Islet precursor cell (in vitro differentiated cells): ENCODE measurements at regions not wholly inside any gene's neighbourhood (a gene's known extent, or its start where the extent isn't known, plus 50 kb on each side); places are given as distances from the start of the nearest gene placed in this dataset.
"Not testable (repeated sequence)": the region's sequence is repeated elsewhere in the genome, so short reads cannot be mapped to it uniquely, and the experiment has no call there.

ENCODE experiments used
- DNase-seq: peaks from one replicate; pipeline ENCODE4 v3.0.0-alpha.2; 2018

DNA sequence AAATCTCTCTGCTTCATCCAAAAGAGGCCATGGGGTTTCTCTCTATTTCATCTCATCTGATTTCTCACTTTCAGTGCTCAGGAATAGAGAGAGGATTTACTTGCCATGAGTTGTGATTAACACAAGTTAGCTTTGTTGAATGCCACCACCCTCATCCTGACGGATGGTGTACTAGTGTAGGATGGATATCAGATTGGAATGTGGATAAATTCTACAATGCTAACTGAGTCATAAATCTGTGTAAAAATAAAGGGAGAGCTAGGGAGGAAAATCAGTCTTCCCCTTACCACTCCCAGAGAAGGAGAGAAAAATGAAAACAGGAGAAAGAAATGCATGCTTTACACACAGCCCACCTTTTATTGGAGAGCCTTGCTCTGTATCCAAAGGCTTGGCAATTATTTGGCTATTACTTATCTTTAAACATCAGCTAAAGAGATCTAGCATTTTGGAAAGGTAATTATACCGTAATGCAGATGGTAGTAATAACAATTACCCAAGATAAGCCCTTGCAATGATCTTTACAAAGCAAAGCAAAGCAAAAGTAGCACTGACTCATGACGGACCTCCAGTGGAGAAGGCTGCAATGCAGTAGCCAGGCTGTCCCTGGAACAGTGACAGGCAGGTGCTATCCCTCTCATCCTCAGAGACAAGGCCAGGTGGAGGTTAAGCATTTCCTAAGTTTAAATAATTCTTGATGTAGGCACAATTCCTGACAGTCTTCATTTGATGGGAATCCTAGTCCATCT, 306.3 kb upstream of the PPARGC1A start:
- DNase-seq = no peak

- no peak for DNase-seq
These were observed 302.3 kb upstream of the PPARGC1A start for GRCh38 chr4:24192018-24192641.

GRCh38 chr4:24190761-24191695, 301.2 kb upstream of the PPARGC1A start:
- DNase-seq = no peak

DNA sequence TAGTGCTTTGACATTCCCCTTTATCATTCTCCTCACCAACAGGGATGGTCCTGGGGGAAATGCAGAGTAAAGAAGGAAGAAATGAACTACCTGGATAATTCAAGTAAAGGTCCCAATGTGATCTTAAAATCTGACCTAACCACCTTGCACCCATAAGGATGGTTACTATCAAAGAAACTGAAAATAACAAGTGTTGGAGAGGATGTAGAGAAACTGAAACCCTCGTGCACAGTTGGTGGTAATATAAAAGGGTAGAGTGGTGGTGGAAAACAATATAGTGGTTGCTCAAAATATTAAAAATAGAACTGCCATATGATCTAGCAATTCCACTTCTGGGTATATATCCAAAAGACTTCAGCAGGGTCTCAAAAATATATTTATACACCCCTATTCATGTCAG, 298.6 kb upstream of the PPARGC1A start:
- no peak for DNase-seq

DNA sequence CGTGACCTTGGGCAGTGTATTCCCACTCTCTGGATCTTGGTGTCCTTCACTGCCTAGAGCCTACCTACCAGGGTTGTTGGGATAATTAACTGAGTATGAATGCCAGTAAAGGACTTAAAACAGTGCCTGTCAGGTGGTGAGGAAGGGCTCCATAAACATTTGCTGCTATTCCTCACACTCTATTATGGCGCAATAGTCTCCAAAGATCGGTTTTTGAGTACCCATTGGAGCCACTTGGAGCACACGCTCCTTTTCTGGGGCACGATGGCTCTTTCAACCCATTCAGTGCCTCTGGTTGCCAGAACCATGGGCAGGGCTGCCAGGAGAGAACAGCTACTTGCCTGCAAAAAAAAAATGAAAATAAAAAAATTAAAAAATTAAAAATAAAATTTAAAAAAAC, 296.6 kb upstream of the PPARGC1A start:
- no peak for DNase-seq

GRCh38 chr4:24181005-24181404, 291.2 kb upstream of the PPARGC1A start:
- DNase-seq = no peak

DNA sequence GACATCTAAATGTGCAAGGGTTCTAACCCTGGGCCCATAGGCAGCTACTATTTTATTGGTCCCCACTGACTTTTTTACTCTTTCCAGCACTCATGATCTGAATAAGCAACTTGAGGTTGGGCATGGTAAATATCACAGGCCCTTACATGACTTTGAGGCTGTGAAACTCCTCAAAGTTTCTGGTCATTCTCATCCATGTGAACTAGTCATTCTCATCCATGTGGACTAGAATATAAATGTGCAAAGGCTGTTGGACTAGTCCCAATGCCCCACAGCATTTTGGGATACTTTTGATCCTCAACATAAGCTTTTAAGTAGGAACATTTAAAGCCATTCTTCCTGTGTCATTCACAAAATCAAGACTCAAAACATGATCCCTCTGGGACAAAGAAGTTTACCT, 290.7 kb upstream of the PPARGC1A start:
- no peak for DNase-seq

GRCh38 chr4:24179201-24179840, 289.5 kb upstream of the PPARGC1A start:
- DNase-seq = no peak

DNA sequence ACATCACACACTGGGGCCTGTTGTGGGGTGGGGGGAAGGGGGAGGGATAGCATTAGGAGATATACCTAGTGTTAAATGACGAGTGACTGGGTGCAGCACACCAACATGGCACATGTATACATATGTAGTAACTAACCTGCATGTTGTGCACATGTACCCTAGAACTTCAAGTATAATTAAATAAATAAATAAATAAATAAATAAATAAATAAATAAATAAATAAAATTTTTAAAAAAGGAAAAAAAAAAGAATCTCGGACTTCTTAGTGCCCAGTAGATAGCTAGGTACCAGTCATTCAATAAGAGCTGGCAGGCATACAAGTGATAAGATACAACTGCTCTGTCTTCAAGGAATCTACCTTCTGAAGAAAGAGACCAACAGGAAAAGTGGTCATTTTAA, 287.6 kb upstream of the PPARGC1A start:
- DNase-seq = not testable (repeated sequence)

DNA sequence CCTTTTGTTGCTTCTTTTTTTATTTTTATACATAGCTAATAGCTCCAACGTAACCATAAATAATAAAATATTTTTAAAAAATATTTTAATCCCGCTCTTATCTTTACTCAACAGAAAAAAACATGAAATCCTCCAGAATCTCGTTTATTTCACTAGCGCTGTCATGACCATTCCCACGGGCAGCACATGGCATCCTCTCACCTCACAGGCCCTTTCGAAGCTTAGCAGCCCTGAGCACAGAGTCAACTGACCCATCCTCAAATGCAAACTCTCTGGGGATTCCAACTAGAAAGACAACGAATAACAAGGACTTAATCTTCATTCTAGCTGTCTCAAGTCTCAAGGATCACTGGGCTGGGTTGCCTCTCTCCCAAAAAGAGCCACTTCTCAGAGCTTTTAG, 285.9 kb upstream of the PPARGC1A start:
- no peak for DNase-seq

- peak; percentile 68 for DNase-seq
These were observed 284.8 kb upstream of the PPARGC1A start for GRCh38 chr4:24174602-24175001.

DNA sequence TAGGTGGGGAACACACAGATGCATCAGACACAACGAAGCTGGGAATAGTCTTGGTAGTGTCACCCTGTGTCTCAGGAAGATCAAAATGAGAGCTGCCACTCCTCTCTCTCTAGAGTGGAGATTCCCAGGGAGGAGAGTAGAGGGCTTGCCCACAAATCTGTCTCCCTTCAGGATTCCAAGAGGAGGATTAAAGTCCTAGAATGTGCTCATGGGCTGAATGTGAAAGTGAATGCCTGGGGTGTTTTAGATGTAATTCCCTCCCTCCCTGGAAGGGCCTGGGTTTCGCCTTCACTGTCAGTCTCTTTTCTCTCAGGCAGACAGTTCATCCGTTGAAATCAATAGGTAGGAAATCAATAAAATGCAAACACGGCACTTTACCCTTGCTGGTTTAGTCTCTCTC, 282.6 kb upstream of the PPARGC1A start:
- DNase-seq = no peak

DNA sequence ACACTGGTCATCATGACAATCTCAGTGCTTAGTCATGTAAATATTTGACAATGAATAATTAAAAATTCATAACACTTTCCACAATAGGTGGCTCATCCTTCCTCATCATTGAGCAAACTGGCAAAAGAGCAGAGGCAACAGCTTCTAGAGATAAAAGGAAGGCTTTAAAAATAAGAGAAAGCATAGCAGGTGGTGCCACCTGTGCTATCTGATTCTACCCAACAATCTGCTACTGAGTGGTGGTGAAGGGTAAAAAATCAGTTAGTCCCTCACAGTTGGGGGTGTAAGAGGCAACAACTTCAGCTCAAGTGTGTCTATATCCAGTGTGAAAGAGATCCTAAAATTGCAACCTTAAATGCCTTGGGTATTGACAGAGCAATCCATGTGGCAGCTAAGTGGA, 280.1 kb upstream of the PPARGC1A start:
- no peak for DNase-seq

DNA sequence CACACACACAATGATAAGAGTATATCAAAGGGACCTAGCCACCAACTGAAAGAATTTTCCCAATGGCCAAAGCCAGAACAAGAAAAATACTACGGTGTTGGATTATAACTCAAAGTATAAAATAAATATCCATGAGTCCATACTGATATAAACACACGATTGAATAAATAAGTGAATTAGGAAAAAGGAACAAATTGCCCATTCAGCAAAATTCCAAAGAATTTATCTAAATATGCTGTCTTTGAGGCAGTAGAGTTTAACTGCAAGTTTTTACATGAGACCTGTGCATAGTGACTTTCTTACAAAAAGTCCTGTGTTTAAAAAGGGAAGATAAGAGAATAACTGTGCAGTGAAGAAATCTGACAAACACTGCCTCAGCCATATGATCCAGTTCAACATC, 278.8 kb upstream of the PPARGC1A start:
- no peak for DNase-seq

GRCh38 chr4:24166501-24166900, 276.7 kb upstream of the PPARGC1A start:
- no peak for DNase-seq

DNA sequence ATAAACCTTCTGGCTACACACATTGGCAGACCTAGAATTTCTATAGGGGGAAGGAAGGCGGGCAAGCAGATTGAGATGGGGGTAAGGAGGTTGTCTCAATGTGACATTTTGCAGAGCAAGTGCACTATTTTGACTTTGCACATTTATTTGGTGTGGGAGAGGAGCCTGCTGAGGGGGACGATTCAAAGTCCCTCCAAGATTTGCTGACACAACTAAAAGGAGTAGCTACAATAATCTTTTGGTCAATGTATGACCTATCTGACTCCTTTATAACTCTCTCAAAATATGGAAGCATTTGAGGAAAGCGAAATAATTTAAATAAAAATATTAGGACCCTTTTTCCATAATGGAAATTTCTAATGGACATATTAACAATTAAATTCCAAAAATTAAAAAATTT, 274.9 kb upstream of the PPARGC1A start:
- DNase-seq = no peak

GRCh38 chr4:24164054-24164693, 274.3 kb upstream of the PPARGC1A start:
- DNase-seq = no peak

DNA sequence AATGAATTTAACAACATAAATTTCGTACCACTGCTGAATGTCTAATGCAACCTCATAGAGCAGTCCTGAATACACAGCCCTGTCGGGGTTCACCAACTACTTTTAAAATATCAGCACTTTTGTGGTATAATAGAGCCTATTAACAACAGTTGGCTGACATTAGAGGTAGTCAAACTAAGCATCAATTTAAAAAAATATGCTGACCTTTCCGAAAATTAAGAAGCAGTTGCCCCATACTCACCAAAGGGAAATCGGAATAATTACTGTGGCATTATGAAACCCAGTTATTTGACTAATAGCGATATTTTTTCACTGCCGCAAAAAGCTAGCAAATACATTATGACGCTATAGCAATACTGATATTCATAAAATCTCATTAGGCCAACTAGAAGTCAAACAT, 273.5 kb upstream of the PPARGC1A start:
- DNase-seq = no peak

DNA sequence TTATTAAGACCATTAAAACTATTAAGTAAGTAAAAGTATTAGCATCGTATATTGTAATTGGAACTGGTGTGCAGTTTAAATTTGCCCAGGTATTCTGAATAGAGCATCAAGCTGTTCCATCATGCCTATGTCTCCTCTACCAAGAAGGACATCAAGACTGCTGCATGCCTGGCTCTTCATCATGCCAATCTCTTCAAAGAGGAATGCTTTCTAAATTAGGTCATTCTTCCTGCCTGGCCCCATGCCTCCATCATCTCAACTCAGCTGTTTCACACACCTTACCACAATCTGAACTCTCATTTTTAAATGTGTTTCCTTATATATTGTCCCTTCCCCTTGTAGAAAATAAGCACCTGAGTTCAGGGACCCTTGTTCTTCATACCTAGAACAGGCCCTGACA, 270.5 kb upstream of the PPARGC1A start:
- DNase-seq = no peak

DNA sequence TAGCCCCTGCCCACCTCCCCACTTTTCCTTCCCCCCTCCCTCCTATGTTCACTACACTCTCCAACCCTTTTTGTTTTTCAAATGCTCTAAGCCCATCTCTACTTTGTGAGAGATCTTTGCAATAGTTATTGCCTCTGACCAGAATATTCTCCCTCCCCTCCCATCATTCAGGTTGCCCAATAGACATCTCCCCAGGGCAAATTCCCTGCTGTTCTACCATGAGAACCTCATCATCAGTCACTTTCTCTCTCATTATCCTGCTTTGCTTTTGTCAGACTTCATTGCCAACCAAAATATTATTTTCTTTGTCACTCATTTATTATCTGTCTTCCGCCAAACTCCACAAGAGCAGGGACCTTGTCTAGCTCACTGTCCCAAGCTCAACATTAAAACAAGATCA, 268.2 kb upstream of the PPARGC1A start:
- no peak for DNase-seq

DNA sequence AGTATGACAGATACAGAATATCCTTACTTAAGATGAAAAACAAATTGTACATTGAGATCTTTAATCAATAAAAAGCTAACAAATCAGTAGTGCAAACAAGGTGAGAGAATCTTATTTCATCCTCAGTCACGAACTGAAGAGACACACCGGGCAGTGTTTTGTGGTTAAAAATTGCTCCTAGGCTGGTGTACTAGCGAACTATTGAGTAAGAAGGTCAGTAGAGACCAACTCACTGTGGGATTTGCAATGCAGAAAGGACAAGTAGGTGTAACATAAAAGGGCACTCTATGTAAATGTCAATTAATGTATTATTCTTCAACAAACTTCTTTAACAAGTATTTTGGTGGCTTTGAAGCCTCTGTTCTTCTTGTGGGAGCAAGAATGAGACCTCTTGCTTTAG, 260.2 kb upstream of the PPARGC1A start:
- DNase-seq = no peak

GRCh38 chr4:24146127-24146526, 256.3 kb upstream of the PPARGC1A start:
- DNase-seq = no peak

DNA sequence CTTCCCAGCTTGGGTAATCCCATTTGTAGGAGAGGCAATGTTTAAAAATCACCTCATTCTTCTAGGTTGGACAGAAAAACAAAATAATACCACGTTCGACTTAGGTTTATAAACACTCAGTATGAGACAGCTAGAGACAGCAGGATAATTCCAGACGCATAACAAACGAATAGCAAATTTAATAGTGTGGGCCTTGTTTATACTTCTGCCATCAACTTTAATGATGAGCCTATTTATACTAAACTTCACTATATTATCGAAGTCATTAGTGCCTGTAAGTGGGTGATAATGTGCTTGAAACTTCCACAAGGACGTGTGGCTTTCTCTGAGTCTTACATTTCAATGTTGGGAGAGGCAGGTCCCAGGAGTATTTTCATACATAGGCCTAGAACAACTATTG, 255.7 kb upstream of the PPARGC1A start:
- no peak for DNase-seq
